GM12892 (cell line): ENCODE measurements at regions not wholly inside any gene's neighbourhood (a gene's known extent, or its start where the extent isn't known, plus 50 kb on each side); places are given as distances from the start of the nearest gene placed in this dataset.
"Not testable (repeated sequence)": the region's sequence is repeated elsewhere in the genome, so short reads cannot be mapped to it uniquely, and the experiment has no call there.

Experiments
- POLR2A ChIP-seq: IDR thresholded peaks from 2 replicates; pipeline ENCODE4 v1.6.1; 2011; ENCODE audit warnings: low read depth, low read length, control low read depth
- POLR2AphosphoS5 ChIP-seq: IDR thresholded peaks from 2 replicates; pipeline ENCODE4 v1.6.1; 2011; ENCODE audit warnings: low read depth, low read length, control low read depth

GRCh38 chr4:132351606-132352005, 797.5 kb upstream of the PCDH10 start:
- TF ChIP-seq POLR2AphosphoS5, POLR2A: not testable (repeated sequence)
